ENCODE measurements at regions not wholly inside any gene's neighbourhood (a gene's known extent, or its start where the extent isn't known, plus 50 kb on each side); places are given as distances from the start of the nearest gene placed in this dataset.
A peak's percentile ranks its signal among the peaks of the same experiment; 100 is the strongest.

DNA sequence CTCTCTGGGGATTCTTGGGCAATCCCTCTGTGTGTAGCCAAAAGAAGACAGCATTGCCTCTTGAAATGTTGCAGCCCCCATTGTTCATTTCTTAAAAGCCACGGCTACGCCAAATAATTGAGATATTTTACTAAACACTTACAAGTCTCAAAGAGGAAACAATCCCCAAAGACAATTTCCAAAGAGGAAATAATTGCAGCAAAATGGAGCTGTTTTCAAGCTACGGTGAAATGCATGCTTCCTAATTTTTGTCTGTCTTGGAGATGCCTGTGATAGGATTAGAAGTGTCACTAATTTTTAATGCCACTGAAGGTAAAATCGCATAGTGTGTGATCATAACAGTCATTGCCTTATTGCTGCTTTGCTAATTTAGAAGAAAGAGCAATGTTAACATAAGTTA lies 72.9 kb upstream of the NAMPT start:
- H3K36me3 ChIP-seq (ENCODE audit: insufficient read depth) = no peaks in the 10 kb centered on the region
- no peaks in the 10 kb centered on the region for H4K20me1 ChIP-seq (ENCODE audit: insufficient read depth)
- no peak overlapping the region for H3K4me3 ChIP-seq (IDR thresholded peaks at IDR 0.05; ENCODE audit: insufficient read depth, low read depth, low read length)
- no peak overlapping the region for H3K9ac ChIP-seq
- H3K79me2 ChIP-seq (ENCODE audit: insufficient read depth, low read depth) = no peaks in the 10 kb centered on the region
- peak overlapping the region; percentile 12; the same call in 1 of the 2 replicates for H3K4me2 ChIP-seq
- no peaks in the 10 kb centered on the region; the same call in 1 of the 2 replicates for H3K27me3 ChIP-seq (ENCODE audit: insufficient read depth, low read depth)
- TF ChIP-seq, protein P1, sequence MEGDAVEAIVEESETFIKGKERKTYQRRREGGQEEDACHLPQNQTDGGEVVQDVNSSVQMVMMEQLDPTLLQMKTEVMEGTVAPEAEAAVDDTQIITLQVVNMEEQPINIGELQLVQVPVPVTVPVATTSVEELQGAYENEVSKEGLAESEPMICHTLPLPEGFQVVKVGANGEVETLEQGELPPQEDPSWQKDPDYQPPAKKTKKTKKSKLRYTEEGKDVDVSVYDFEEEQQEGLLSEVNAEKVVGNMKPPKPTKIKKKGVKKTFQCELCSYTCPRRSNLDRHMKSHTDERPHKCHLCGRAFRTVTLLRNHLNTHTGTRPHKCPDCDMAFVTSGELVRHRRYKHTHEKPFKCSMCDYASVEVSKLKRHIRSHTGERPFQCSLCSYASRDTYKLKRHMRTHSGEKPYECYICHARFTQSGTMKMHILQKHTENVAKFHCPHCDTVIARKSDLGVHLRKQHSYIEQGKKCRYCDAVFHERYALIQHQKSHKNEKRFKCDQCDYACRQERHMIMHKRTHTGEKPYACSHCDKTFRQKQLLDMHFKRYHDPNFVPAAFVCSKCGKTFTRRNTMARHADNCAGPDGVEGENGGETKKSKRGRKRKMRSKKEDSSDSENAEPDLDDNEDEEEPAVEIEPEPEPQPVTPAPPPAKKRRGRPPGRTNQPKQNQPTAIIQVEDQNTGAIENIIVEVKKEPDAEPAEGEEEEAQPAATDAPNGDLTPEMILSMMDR (conservative IDR thresholded peaks at IDR 0.05; ENCODE audit: low read depth, low read length) = no peak
- H3K4me1 ChIP-seq (ENCODE audit: low read depth, poor library complexity, severe bottlenecking) = peaks cover 16% of the 10 kb centered on the region
- no peak overlapping the region for H2AFZ ChIP-seq (ENCODE audit: low read depth)
- no peak overlapping the region for H3K27ac ChIP-seq

DNA sequence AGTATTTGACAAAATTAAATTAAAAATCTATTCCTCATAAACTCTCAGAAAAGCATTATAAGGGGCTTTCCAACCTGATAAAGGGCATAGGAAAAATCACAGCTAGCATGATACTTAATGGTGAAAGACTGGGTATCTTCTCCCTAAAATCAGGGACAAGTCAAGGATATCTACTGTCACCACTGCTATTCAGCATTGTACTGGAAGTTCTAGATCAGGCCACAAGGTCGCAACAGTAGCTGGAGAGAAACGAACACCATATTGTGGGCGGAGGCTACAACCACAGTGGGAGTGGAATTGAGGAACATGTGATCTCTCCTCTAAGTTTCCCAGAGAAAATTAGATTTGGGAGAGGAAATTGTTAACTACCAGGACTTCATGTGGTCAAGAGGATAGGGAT lies 70.0 kb upstream of the NAMPT start:
- H3K27me3 ChIP-seq (ENCODE audit: insufficient read depth, low read depth) = no peaks in the 10 kb centered on the region; the same call in 1 of the 2 replicates
- no peak overlapping the region for H3K4me2 ChIP-seq
- H3K79me2 ChIP-seq (ENCODE audit: insufficient read depth, low read depth) = no peaks in the 10 kb centered on the region
- no peak overlapping the region for H3K4me3 ChIP-seq (IDR thresholded peaks at IDR 0.05; ENCODE audit: insufficient read depth, low read depth, low read length)
- TF ChIP-seq, protein P1 (conservative IDR thresholded peaks at IDR 0.05; ENCODE audit: low read depth, low read length) = no peak
- H2AFZ ChIP-seq (ENCODE audit: low read depth) = no peak overlapping the region
- H3K4me1 ChIP-seq (ENCODE audit: low read depth, poor library complexity, severe bottlenecking) = peaks cover 23% of the 10 kb centered on the region
- no peak overlapping the region for H3K27ac ChIP-seq
- H4K20me1 ChIP-seq (ENCODE audit: insufficient read depth) = no peaks in the 10 kb centered on the region
- no peak overlapping the region for H3K9ac ChIP-seq
- H3K36me3 ChIP-seq (ENCODE audit: insufficient read depth) = no peaks in the 10 kb centered on the region

DNA sequence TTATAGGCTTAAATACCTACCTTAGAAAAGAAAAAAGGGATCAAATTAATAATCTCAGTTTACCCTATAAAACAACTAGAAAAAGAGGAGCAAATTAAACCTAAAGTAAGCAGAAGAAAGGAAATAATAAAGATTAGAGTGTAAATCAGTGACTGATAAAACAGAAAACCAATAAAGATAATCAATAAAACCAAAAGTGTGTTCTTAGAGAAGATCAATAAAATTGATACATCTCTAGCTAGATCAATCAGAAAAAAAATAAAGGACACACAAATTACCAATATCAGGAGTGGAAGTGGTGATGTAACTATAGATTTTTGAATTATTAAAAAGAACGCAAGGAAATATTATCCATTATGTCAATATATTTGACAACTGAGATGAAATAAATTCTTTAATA lies 69.2 kb upstream of the NAMPT start:
- TF ChIP-seq, protein P1 (conservative IDR thresholded peaks at IDR 0.05; ENCODE audit: low read depth, low read length) = no peak
- Histone ChIP-seq H3K4me2 (no peak overlapping the region), H3K27ac (no peak overlapping the region), H3K27me3 (ENCODE audit: insufficient read depth, low read depth) (no peaks in the 10 kb centered on the region), H3K79me2 (ENCODE audit: insufficient read depth, low read depth) (no peaks in the 10 kb centered on the region), H3K4me1 (ENCODE audit: low read depth, poor library complexity, severe bottlenecking) (peaks cover 28% of the 10 kb centered on the region), H3K4me3 (IDR thresholded peaks at IDR 0.05; ENCODE audit: insufficient read depth, low read depth, low read length) (no peak overlapping the region), H3K36me3 (ENCODE audit: insufficient read depth) (no peaks in the 10 kb centered on the region), H3K9ac (no peak overlapping the region), H2AFZ (ENCODE audit: low read depth) (no peak overlapping the region), H4K20me1 (ENCODE audit: insufficient read depth) (no peaks in the 10 kb centered on the region)

DNA sequence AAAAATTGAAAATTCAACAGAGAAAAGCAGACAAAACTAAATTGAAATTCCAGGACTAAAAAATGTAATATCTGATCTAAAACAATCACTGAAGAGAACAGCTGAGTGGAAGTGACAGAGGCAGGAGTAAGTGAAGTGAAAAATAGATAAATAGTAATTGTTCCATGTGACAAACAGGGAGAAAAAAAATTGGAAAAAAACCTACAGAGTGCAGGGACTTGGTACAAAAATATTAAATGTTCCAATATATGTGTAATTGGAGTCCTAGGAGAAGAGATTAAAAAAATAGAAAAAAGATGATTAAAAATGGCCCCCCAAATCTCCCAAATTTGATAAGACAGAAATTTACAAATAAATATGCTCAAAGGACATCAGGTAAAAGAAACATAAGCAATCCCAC lies 63.4 kb upstream of the NAMPT start:
- Histone ChIP-seq H3K4me1 (ENCODE audit: low read depth, poor library complexity, severe bottlenecking) (peaks cover 58% of the 10 kb centered on the region), H3K4me3 (IDR thresholded peaks at IDR 0.05; ENCODE audit: insufficient read depth, low read depth, low read length) (no peak overlapping the region), H3K27me3 (ENCODE audit: insufficient read depth, low read depth) (no peaks in the 10 kb centered on the region), H3K27ac (peak overlapping the region; percentile 93), H3K79me2 (ENCODE audit: insufficient read depth, low read depth) (no peaks in the 10 kb centered on the region), H4K20me1 (ENCODE audit: insufficient read depth) (no peaks in the 10 kb centered on the region), H3K4me2 (peak overlapping the region; percentile 91), H2AFZ (ENCODE audit: low read depth) (no peak overlapping the region), H3K9ac (peak overlapping the region; percentile 60; the same call in 1 of the 2 replicates), H3K36me3 (ENCODE audit: insufficient read depth) (no peaks in the 10 kb centered on the region)
- TF ChIP-seq, protein P1 (conservative IDR thresholded peaks at IDR 0.05; ENCODE audit: low read depth, low read length) = no peak
